Caki2 (cell line): ENCODE measurements at regions not wholly inside any gene's neighbourhood (a gene's known extent, or its start where the extent isn't known, plus 50 kb on each side); places are given as distances from the start of the nearest gene placed in this dataset.
"Not testable (repeated sequence)": the region's sequence is repeated elsewhere in the genome, so short reads cannot be mapped to it uniquely, and the experiment has no call there.

Source experiments
- DNase-seq: peaks from one replicate; pipeline ENCODE4 v3.0.0-alpha.2; 2015; ENCODE audit warnings: low read depth
- in situ Hi-C: cut with HindIII; loops from 2 replicates; pipeline ENCODE4 v1.10.0; 2016; ENCODE audit warnings: low sequenced_read_pairs, low pct_unique_long_range_greater_than_20kb, mixed read lengths

DNA sequence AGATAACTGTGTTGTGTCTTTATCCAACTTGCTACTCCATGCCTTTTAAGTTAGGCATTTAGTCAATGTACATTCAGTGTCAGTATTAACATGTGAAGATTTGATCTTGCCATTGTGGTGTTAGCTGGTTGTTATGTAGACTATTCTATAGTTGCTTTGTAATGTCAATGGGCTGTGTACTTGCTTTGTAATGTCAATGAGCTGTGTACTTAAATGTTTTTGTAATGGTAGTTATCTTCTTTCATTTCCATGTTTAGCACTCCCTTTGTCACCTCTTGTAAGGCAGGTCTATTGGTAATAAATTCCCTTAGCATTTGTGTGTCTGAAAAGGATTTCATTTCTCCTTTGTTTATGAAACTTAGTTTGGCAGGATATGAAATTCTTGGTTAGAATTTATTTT lies 53.4 kb downstream of the MC4R start:
- no peak for DNase-seq
- in situ Hi-C loops = no loop called here

DNA sequence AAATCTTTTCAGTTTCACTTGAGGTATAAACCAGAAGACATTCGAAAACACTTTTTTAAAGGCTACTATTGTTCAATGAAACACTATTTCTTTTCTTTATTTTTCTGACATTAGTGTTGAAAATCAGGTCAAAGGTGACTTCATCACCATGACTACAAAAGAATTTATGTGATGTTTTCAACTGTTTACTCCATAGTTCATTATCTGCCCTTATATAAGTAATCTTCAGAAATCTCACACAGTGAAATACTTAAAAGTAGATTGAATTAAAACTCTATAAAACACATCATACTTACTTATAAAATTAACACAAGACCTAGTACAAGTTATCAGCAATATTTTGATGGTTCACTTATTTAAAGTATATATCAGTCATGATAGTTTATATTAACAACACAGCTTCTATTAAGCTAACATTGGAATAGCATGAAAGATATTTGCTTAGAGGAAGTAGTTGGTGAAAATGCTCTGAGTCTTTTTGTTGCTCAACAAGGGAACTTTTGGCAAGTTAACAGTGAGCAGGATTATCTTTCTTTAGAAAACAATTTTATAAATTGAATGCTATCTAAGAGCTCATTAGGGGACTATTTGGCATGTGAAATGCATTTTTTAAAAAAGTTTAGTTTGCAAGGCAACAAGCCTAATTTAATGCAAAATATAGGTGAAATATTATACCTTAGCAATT lies 60.8 kb downstream of the MC4R start:
- in situ Hi-C loops = no loop called here
- no peak for DNase-seq

DNA sequence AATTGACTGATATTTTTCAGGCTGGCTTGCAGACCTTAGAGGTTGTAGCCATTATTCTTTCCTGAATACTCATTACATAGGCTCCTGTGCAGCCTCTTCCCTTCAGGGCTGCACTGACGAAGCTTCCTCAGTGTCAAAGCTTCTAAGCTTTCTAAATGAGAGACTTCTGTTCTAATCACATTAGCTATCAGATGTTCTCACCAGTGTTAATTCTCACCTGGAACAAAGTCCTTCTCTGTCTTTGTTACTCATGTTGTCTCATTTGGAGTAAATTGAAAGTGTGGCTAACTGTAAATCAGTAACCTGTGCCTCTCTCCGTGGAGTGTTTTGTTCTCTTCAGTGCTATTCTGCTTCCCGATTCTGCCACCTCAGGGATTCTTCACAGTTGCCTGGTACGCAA lies 76.9 kb downstream of the MC4R start:
- no peak for DNase-seq
- in situ Hi-C loops = no loop called here

DNA sequence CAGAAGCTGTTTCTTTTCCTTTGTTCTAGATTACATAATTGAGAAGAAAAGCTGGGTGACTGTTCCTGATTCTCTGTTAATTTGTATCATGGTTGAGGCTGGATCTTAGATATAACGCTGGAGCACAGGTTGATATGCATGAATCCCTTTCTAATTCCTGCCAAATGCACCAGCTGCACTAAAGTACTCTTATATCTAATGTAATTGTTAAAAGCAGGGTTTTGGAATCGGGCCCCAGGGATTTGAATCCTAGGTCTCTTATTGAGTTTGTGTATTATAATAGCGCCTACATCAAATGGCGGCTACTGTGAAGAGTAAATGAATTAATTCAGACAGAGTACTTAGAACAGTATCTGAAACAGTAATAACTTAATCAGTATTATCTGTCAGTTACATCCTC lies 80.4 kb downstream of the MC4R start:
- DNase-seq = no peak
- in situ Hi-C loops = no loop called here

DNA sequence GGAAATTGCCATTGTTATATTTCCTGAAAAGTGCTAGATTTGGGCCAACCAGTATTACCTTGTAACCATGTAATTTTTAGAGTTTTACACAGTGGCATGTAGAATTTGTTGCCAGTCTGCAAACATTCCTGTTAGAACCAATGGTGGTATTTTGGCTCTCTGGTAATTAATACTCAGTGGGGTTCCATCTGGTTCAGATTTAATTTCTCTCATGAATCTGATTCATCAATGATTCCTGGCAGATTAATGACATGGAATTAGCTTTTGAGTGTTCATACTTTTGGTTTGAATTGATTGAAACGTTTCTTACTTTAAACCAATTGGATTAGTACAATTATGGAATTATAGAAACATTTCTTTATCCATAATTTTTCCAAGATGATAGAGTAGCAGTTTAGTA lies 93.2 kb downstream of the MC4R start:
- in situ Hi-C loops = no loop called here
- DNase-seq = no peak

DNA sequence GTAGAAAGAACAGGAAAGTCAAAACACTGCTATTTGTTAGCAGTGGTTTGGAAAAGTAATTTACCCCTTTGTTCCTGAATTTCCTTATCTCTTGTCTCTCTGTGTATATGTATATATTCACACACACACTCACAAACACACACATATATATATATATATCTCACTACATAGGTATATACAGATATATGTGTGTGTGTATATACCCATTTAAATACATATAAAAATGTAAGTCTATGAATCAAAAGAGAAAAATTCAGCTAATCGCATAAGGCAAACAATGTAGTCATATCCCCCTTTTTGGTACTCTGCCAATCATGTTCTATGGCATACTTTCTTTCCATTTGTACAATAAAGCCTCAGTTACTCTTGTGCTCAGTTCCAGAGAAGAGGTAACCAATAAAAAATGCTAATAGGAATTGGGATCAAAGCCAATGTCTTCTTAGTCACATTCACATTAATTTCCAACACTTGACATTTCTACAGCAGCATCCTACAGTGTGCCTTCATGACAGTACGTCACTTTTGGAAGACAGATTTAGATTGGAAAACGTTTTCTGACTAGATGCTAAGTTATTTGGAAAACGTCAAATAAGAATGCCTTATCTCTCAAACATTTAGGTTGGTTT lies 94.6 kb downstream of the MC4R start:
- in situ Hi-C loops = no loop called here
- DNase-seq = no peak

DNA sequence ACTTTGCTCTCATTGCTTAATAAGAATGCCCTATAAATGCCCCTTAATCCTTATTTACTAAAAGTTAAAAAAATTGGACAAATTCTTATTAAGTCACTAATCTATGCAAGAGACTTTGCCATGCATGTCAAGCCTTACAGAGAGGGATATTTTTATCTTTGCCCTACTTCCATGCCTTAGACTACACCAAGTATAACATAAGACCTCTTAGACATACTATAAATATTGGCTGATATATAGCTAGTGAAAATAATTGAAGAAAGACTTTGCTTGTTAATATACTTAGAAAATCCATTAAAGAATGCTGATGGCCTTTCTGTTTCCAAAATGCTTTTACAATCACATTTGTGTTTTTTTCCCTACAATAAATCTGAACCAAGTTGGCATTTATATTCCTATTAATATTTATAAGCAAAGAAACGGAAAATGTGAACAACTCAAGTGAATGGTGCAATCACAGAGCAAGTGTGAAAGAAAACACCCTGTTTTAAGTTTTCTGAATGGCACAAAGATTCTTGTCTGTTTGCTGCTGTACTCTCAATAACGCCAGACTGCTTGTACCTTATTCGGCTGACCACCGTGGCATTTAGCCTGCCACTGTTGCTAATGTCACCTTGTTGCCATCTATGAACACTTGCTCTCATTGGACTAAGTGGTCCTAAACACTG lies 105.0 kb downstream of the MC4R start:
- no peak for DNase-seq
- in situ Hi-C loops = no loop called here

DNA sequence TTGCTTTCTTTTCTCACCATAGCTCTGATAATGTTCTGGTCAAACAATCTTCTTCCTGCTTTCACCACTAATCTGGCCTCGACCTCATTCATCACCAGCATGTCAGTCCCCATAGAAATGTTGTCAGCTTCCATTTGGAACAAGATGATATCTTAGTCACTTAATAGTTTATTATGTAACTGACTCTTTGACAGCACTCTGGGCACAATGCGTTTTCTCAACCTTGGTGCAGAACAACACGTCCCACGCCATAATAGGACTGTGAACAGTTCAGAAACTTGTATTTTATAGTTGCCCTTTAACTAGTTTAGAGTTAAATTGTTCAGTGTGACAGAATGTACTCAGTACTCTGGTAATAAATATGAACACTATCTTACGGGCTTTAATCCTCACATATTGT lies 106.0 kb downstream of the MC4R start:
- in situ Hi-C loops = no loop called here
- DNase-seq = no peak

DNA sequence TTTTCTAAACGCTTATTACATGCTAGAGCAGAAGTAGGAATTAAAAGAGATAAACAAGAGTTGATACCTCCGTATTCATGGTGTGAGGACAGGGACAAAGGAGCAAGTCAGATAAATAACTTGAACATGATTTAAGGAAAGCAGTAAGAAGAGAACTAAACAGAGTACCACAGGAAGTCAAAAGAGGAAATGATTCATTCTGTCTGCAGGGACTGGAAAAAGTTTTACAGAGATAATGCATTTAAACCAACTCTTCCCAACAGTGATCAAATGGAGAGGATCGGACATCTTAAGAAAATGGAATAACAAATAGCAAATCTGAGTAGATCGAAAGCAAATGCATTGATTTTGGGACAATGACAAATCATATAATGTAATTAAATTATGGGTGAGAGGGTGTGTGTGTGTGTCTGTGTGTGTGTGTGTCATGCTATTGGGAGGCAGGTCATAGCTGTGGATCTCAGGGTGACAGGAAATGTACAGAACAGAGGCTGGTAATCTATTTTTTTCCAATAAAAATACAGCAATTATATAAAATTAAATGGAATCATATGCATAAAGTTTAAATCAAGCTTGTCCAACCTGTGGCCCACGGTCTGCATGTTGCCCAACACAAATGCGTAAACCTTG lies 113.4 kb downstream of the MC4R start:
- no peak for DNase-seq
- in situ Hi-C loops = no loop called here

DNA sequence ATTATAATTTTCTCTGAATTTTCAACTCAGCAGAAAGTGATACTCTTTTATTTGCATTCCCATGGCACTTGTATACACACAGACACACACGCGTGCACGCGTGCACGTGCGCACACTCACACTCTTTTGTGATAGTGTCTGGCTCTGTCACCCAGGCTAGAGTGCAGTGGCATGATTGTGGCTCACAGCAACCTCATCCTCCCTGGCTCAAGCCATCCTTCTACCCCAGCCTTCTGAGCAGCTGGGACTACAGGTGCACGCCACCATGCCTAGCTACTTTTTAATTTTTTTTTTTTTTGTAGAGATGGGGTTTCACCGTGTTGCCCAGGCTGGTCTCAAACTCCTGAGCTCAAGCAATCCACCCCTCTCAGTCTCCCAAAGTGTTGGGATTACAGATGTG lies 123.2 kb downstream of the MC4R start:
- DNase-seq = no peak
- in situ Hi-C loops = no loop called here

DNA sequence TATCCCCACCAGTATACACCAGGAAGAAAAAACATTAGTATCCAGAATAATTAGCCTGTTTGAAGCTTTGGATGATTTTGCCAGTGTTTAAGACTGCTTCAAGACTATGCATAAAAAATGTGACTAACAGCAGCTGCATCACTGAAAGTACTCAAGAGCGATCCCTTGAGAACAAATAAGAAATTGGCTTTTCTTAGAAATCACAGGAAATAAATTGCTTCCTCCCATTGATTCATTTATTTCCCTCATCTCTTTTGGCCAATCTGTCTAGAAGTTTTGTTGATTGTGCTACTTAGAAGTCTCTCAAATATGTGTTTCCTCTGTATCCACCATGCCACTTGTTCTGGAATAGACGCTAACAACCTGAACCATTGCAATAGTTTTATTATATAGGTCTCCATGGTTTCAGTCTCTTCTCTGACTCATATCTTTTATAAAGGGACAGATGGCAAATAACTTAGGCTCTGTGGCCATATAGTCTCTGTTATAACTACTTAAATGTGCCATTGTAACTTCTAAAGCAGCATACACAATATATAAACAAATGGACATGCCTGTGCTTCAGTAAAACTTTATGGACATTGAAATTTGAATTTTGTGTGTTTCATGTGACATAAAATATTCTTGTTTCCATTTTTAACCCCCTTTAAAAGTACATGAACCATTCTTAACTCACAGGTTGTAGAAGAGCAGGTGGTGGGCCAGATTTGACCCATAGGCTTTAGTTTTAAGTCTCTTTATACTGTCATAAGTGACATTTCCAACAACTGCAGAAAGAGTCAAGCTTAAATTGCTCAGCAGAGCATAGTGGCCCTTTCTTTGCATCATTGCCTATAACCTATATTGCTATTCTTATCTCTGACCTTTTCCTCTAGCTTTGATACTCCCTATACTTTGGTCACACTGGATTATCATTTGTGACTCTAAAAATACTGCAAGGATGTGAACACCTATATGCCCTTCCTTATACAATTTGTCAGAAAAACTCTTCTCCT lies 123.9 kb downstream of the MC4R start:
- in situ Hi-C loops = no loop called here

DNA sequence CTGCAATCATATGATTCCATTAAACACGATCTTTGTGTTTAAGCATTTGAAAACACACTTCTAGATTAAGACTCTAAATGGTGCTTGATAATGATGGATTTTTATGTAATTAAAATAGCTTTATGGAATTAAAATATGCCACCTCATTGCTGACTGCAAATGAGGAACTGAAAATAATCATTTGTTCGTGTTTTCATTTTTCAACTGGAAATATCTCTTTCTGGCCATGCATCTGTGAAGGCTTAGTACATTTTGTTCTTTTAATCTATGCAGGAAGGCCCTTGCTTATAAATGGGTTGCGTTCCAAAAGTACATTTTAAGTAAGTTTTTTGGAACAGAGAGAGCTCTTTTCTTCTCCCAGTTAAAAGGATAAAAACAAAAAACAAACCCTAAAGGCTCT lies 125.5 kb downstream of the MC4R start:
- in situ Hi-C loops = no loop called here
- DNase-seq = no peak

More for the DNA sequence above, 123.9 kb downstream of the MC4R start:
- DNase-seq = no peak

DNA sequence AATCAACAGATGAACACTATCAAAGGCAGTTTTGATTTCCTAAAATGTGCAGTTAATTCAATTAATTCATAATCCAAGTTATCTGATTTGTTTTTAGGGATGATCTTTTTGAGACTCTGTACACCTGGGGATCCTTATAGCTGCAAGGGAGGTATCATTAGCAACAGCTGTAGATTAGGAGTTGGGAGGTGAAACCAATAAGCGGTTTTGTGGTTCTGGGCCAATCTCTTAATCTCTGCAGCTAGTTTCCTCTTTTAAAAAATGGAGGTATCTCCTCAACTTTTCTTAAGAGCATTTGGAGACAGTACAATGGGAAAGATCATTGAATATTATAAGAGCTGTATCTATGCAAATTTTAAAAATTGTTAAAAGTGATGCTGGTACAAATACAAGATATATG lies 126.0 kb downstream of the MC4R start:
- in situ Hi-C loops = no loop called here
- DNase-seq = no peak

DNA sequence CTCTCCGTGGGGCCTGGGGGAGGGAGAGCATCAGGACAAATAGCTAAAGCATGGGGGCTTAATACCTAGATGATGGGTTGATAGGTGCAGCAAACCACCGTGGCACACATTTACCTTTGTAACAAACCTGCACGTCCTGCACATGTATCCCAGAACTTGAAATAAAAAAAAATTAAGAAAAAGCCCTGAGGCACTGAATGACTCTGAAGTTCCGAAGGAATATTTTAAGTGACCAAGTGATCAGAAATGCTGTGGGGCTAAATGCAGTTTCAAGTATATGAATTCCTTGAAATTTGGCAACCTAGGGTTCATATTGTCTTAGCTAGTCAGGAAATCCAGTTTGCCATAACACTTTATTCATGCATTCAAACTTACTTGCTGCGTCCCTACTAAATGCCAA lies 127.5 kb downstream of the MC4R start:
- in situ Hi-C loops = no loop called here
- DNase-seq = no peak

DNA sequence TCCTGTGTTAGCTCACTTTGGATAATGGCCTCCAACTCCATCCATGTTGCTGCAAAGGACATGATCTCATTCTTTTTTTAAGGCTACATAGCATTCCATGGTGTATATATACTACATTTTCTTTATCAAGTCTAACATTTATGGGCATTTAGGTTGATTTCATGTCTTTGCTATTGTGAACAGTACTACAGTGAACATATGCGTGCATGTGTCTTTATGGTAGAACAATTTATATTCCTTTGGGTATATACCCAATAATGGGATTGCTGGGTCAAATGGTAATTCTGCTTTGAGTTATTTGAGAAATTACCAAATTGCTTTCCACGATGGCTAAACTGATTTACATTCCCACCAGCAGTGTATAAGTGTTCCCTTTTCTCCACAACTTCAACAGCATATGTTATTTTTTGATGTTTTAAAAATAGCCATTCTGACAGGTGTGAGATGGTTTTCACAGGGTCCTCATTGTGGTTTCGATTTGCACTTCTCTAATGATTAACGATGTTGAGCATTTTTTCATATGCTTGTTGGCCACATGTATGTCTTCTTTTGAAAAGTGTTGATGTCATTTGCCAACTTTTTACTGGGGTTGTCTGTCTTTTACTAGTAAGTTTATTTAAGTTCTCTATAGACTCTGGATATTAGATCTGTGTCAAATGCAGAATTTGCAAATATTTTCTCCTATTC lies 133.4 kb downstream of the MC4R start:
- in situ Hi-C loops, DNase-seq: not testable (repeated sequence)

DNA sequence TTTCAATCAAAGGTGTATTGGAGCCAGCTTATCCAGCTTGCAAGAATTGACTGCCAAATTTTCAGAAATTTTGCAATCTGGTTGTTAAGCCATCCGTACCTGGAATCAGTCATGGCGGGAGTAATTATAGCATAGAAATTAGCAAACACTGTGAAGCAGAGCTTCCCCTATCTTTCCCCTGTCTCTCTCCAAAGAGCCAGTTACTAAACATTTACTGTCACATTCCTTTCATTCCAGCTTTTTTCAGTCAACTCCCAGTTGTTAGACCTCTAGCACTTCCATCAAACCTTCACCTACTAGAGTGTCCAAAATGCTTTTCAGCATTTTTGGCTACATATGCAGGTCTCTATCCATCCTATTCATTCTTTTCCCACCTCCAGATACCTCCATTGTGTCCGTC lies 137.4 kb downstream of the MC4R start:
- no peak for DNase-seq
- in situ Hi-C loops = no loop called here

DNA sequence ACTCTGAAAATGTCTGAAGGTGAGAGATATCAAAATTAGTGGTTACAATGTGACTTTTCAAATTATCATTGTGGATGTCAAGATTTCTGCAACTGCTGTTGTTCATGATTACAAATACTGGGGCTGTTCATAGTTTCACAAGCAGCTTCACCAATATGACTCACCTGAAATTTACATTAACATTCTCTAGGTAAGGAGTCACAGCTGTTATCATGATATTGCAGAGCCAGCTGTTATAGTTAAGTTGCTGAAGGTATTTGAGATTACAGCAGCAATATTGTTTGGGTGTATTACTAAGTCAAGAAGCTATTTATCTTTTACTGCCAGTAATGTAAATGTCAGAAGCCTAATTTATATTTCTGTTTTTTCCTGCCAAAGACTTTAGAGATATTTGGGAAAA lies 140.0 kb downstream of the MC4R start:
- DNase-seq = peak; percentile 16
- in situ Hi-C loops = no loop called here
